GM12892 (cell line): ENCODE measurements at regions not wholly inside any gene's neighbourhood (a gene's known extent, or its start where the extent isn't known, plus 50 kb on each side); places are given as distances from the start of the nearest gene placed in this dataset.
"Not testable (repeated sequence)": the region's sequence is repeated elsewhere in the genome, so short reads cannot be mapped to it uniquely, and the experiment has no call there.

Experiments used
- DNase-seq: peaks from one replicate; pipeline ENCODE4 v3.0.0; 2011; ENCODE audit not compliant: insufficient read length
- FAIRE-seq: peaks from 2 replicates; lab custom pipeline; 2011; peaks lifted over from hg19 to GRCh38; lab: Jason Lieb, UNC
- POLR2A ChIP-seq: IDR thresholded peaks from 2 replicates; pipeline ENCODE4 v1.6.1; 2011; ENCODE audit warnings: low read depth, low read length, control low read depth
- POLR2AphosphoS5 ChIP-seq: IDR thresholded peaks from 2 replicates; pipeline ENCODE4 v1.6.1; 2011; ENCODE audit warnings: low read depth, low read length, control low read depth
- TAF1 ChIP-seq: IDR thresholded peaks from 2 replicates; pipeline ENCODE4 v1.6.1; 2011; ENCODE audit warnings: low read depth, mild to moderate bottlenecking, control low read depth, low read length, borderline replicate concordance

GRCh38 chrX:121407627-121408026, 360.2 kb downstream of the GLUD2 start:
- no peak for DNase-seq
- TF ChIP-seq POLR2AphosphoS5 (no peak), TAF1 (no peak), POLR2A (no peak)

GRCh38 chrX:121431514-121431913, 384.1 kb downstream of the GLUD2 start:
- DNase-seq, FAIRE-seq: not testable (repeated sequence)

More at GRCh38 chrX:121407627-121408026, 360.2 kb downstream of the GLUD2 start:
- FAIRE-seq = no peak

- DNase-seq (no peak), FAIRE-seq (no peak)
- no peak for TF ChIP-seq POLR2A
- no peak for TF ChIP-seq TAF1
- TF ChIP-seq POLR2AphosphoS5 = no peak
These were observed 385.9 kb downstream of the GLUD2 start for GRCh38 chrX:121433289-121433688.

GRCh38 chrX:121437666-121438065, 390.3 kb downstream of the GLUD2 start:
- not testable (repeated sequence) for FAIRE-seq, DNase-seq

- no peak for DNase-seq
- no peak for TF ChIP-seq TAF1
- FAIRE-seq = peak; percentile 36
These were observed 408.5 kb downstream of the GLUD2 start for GRCh38 chrX:121455890-121456289.

- TF ChIP-seq TAF1 (no peak), POLR2A (no peak), POLR2AphosphoS5 (no peak)
- no peak for FAIRE-seq
- no peak for DNase-seq
These were observed 408.9 kb downstream of the GLUD2 start for GRCh38 chrX:121456315-121456714.

- no peak for DNase-seq
- FAIRE-seq = no peak
- TF ChIP-seq POLR2A (no peak), TAF1 (no peak), POLR2AphosphoS5 (no peak)
These were observed 409.7 kb downstream of the GLUD2 start for GRCh38 chrX:121457096-121457495.

GRCh38 chrX:121479406-121479805, 432.0 kb downstream of the GLUD2 start:
- no peak for TF ChIP-seq POLR2A
- no peak for TF ChIP-seq TAF1
- no peak for TF ChIP-seq POLR2AphosphoS5
- FAIRE-seq (no peak), DNase-seq (no peak)

GRCh38 chrX:121496966-121497365, 449.6 kb downstream of the GLUD2 start:
- no peak for DNase-seq
- TF ChIP-seq POLR2AphosphoS5 (no peak), POLR2A (no peak)
- FAIRE-seq = no peak

GRCh38 chrX:121504153-121504552, 456.7 kb downstream of the GLUD2 start:
- FAIRE-seq (no peak), DNase-seq (no peak)
- no peak for TF ChIP-seq TAF1
- no peak for TF ChIP-seq POLR2AphosphoS5
- TF ChIP-seq POLR2A = no peak

GRCh38 chrX:121546317-121546716, 498.9 kb downstream of the GLUD2 start:
- no peak for TF ChIP-seq POLR2AphosphoS5
- no peak for TF ChIP-seq TAF1
- TF ChIP-seq POLR2A = no peak
- FAIRE-seq (no peak), DNase-seq (no peak)

- no peak for TF ChIP-seq POLR2AphosphoS5
- TF ChIP-seq TAF1 = no peak
- no peak for TF ChIP-seq POLR2A
- FAIRE-seq (no peak), DNase-seq (no peak)
These were observed 511.5 kb downstream of the GLUD2 start for GRCh38 chrX:121558886-121559285.

GRCh38 chrX:121562616-121563015, 515.2 kb downstream of the GLUD2 start:
- TF ChIP-seq TAF1 = no peak
- no peak for DNase-seq
- FAIRE-seq = no peak

- FAIRE-seq = no peak
- no peak for TF ChIP-seq TAF1
- no peak for TF ChIP-seq POLR2AphosphoS5
- no peak for TF ChIP-seq POLR2A
- no peak for DNase-seq
These were observed 522.2 kb downstream of the GLUD2 start for GRCh38 chrX:121569609-121570008.
